ENCODE measurements at regions not wholly inside any gene's neighbourhood (a gene's known extent, or its start where the extent isn't known, plus 50 kb on each side); places are given as distances from the start of the nearest gene placed in this dataset.

DNA sequence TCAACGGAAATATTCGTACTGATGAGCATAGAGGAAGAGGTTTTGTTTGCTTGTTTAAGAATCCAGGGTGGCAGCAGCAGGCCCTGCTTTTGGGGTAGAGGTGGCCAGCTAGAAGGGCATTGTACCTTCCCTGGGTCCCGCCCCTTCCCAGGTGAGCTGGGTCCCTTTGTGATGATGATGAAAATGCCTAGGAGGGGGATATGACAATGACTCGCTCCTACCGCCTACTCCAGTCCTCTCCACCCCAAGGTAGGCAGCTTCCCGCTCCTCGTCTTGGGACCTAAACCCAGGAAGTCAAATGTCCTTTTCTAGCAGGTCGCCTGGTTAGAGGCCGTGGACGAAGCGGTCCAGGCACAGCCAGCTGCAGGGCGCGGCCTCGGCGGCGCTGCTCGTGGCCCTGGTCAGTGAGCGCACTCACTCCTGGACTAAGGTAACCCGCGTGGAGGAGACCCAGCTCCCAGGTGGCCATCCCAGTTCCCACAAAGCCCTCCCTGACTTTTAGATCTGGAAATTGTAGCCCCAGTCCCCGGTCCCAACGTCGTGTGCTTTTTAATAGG lies 141.4 kb downstream of the LSMEM1 start:
- DNase-seq (ENCODE audit: insufficient read length, low spot score): no peak
- TF ChIP-seq, protein P1, sequence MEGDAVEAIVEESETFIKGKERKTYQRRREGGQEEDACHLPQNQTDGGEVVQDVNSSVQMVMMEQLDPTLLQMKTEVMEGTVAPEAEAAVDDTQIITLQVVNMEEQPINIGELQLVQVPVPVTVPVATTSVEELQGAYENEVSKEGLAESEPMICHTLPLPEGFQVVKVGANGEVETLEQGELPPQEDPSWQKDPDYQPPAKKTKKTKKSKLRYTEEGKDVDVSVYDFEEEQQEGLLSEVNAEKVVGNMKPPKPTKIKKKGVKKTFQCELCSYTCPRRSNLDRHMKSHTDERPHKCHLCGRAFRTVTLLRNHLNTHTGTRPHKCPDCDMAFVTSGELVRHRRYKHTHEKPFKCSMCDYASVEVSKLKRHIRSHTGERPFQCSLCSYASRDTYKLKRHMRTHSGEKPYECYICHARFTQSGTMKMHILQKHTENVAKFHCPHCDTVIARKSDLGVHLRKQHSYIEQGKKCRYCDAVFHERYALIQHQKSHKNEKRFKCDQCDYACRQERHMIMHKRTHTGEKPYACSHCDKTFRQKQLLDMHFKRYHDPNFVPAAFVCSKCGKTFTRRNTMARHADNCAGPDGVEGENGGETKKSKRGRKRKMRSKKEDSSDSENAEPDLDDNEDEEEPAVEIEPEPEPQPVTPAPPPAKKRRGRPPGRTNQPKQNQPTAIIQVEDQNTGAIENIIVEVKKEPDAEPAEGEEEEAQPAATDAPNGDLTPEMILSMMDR (IDR thresholded peaks at IDR 0.05; ENCODE audit: insufficient read depth, missing control alignments): no peak
- no peak for FAIRE-seq

DNA sequence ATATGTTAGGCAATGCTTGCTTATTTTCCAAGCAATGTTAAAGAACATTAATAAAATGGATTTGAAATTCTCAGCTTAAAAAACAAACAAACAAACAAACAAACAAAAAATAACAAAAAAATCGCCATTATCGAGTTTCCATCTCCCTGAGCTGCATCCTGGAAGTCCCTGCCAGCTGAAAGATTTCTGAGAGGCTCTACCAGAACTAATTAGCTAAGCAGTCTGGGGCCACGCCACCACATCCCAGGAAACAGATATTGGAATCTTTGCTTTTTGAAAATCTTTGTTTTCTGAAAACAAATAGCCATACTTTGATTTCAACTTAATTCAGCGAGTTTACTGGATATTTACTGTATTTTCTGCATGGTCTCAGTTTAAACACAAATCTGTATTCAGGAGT lies 143.6 kb downstream of the LSMEM1 start:
- FAIRE-seq (no peak), DNase-seq (ENCODE audit: insufficient read length, low spot score) (no peak)
- TF ChIP-seq, protein P1 (IDR thresholded peaks at IDR 0.05; ENCODE audit: insufficient read depth, missing control alignments): no peak

DNA sequence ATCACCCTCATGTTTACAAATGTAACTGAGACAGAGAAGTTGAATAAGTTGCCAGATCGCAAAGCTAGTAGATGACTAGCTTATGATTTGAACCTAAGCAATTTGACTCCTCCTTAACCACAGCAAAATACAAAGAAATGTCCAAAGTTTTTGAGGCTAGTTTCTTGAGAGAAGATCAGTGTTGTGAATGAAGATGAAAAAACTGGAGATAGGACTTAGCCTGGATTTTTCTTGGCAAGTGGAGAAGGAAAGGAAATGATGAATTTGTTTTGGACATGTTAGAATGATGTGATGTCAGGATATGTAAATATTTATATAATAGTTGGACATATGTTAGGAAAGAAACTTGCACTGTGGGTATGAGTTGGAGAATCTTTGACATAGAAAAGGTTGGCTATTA lies 149.8 kb downstream of the LSMEM1 start:
- DNase-seq (ENCODE audit: insufficient read length, low spot score) (no peak), FAIRE-seq (no peak)
- TF ChIP-seq, protein P1 (IDR thresholded peaks at IDR 0.05; ENCODE audit: insufficient read depth, missing control alignments): no peak

DNA sequence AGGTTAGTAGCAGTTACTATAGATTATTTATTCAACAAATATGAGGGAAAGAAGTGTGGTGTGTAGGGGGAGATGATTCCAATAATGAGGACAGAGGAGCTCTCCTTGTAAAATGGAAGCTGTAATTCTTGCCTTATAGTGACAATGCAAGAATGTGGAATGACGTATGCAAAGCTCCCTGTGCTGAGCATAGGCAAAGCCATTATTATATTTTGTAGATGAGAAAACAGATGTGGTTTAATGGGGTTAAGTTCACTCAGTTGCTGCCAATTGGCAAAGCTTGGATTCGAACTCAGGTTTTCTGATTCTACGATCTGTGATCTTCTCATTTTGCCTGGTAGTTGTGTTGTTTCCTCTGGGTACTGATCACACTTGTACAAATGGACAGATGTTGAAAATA lies 153.3 kb downstream of the LSMEM1 start:
- TF ChIP-seq, protein P1 (IDR thresholded peaks at IDR 0.05; ENCODE audit: insufficient read depth, missing control alignments): no peak
- FAIRE-seq: no peak
- no peak for DNase-seq (ENCODE audit: insufficient read length, low spot score)

DNA sequence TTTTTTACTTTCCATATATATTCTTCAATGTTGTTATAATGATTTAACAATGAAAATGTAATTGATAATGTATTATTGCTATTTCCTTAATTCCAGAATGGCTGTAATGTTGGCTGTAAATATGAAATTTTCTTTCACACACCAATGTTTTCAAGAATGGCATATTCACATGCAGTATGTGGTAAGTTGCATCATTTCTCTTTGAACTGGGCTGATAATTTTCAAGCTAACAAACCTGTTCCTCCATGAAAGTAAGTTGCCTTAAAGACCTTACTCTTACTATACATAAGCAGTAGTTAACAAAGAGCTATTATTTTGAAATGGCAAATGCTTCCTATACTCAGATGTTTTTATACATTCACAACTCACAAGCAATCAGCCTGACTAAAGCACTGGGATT lies 154.5 kb downstream of the TMEM168 start:
- no peak for DNase-seq (ENCODE audit: insufficient read length, low spot score)
- no peak for FAIRE-seq
- TF ChIP-seq, protein P1 (IDR thresholded peaks at IDR 0.05; ENCODE audit: insufficient read depth, missing control alignments): no peak

DNA sequence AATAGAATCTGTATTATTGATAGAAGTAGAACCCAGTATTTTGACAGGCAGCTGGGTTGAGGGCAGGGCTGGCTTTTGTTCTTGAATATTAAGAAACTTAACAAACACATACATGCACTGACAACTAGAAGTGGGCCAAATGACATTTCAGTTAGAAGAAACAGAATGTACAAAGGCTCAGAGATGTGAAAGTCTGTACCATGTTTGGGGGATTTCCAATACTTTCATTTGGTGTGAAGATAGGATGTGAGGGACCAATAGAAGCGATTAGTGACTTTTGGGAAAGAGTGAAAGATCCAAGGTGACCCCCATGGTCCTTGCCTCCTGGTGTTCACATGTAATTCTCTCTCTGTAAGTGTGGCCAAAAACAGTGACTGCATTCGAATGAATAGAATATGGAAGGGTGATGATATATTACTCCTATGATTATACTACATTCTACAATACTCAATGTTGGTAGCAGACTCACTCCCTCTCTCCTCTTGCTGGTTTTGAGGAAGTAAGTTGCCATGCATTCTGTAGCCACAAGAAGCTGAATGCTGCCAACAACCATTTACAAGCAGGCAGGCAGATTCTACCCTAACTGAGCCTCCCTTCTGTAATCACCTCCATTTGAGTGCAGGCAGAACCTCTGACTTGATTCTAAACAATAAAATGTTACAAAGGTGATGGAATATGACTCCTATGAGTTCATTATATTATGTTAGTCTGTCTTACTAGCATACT lies 151.4 kb downstream of the TMEM168 start:
- TF ChIP-seq, protein P1 (IDR thresholded peaks at IDR 0.05; ENCODE audit: insufficient read depth, missing control alignments): no peak
- FAIRE-seq (no peak), DNase-seq (ENCODE audit: insufficient read length, low spot score) (no peak)

DNA sequence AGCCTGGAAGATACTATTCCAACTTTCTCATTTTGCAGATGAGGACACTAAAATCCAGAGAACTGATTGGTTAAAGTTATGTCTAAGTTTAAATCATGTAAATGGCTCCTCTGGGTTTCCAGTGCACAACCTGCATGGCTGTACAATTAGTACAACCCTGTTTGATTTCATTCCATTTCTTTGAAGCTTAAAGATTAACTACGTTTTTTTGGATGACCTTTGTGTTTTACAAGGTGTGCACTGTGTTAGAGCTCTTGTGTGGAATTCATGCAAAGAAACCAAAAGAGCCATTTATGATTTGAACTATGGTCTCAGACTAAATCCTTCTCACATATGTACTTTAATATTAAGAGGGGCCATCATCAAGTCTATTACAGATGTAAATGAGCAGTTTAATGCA lies 149.5 kb downstream of the TMEM168 start:
- no peak for DNase-seq (ENCODE audit: insufficient read length, low spot score)
- TF ChIP-seq, protein P1 (IDR thresholded peaks at IDR 0.05; ENCODE audit: insufficient read depth, missing control alignments): no peak
- FAIRE-seq: no peak

Data from D721Med (cell line).